GM21423 (cell line): ENCODE measurements at regions not wholly inside any gene's neighbourhood (a gene's known extent, or its start where the extent isn't known, plus 50 kb on each side); places are given as distances from the start of the nearest gene placed in this dataset.

Source experiments
- ATAC-seq: cut with Tn5 transposase; IDR thresholded peaks from one replicate; pipeline ENCODE4 v1.9.1; 2021; ENCODE audit warnings: mild to moderate bottlenecking, moderate library complexity; ENCODE audit not compliant: unreplicated experiment

DNA sequence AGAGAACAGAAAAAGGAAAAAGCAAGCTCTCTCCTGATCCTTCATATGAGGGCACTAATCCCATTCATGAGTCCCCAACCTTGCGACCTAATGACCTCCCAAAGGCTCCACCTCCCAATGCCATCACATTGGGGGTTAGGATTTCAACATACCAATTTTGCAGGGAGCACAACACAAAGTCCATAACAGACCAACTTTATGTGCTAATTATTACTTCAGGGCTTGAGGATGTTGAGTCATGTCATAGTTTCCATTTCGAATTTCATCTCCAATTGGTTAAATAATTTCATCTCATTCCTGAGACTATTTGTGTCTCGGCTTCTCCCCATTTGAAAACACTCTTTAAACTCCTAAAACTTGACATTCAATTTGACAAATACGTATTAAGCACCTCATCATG lies 69.9 kb upstream of the KLF7 start:
- no peak for ATAC-seq

GRCh38 chr2:207236156-207236935 lies 70.6 kb upstream of the KLF7 start:
- no peak for ATAC-seq

DNA sequence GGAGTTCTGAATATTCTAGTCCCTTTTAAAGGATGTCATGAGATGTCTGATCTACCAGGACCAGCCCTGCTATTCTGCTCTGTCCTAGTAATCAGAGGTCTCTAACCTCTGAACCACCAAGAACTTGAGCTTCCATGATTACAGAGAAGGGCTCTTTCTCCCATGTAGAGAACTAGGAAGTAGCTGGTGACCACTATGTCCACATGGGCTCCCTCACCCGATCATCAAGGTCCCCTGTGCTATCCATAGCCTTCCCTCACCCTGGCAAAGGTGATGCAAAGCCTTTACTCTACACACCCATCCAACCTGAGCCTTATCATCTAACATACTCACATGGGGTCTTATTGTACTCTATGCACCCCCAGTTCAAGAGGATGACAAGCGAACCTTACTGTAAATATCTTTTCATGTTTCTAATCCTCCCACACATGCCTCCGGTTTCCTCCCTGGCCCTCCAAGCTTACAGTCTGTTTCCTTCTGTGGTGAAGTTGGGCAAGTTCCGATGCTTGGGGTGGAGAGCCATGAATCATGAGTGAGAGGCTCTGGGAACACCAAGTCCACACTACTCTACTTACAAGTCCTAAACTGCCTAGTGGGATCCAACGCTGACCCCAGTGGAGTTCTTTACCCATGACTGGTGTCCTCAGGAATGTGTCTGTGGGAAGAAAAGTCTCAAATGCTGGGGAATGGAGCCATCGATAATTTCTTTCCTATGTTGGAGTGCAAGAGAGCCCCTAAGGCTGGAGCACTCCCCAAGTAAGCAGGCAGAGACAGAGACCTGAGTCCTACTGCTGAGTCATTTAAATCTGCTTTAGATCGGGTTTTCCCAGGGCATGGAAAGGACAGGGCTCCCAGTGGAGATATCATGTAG lies 73.3 kb upstream of the KLF7 start:
- ATAC-seq: no peak

DNA sequence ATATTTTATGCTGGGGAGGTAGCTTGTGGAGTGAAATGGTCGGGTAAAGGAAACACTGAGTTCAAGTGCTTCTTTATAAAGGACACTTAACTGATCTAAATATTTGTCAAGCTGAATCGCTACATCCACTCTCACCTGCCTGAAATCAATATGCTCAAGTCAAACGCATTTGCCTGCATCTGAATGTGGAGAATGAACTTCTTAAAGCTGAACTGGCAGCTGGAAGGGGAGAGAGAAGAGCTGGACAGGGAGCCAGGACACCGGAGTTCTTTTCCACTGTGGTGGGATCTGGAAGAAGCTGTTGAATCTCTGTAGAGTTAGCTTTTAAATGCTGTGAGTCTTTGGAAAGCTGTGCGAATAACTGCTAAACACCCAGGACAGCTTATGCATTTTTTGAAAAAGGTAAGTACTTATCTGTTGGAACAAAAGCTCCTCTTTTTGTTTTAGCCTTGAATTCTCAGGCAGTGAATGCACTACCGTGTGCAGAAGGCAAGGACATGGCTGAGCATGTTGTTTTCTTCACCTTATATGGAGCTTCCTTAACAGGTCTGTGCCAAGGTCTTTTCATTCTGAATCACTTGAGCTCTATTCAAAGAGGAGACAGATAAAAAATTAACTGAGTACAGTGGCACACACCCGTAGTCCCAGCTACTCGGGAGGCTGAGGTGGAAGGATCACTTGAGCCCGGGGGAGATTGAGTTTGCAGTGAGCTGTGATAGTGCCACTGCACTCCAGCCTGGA lies 74.2 kb upstream of the KLF7 start:
- no peak for ATAC-seq

- ATAC-seq: no peak
These were observed 74.9 kb upstream of the KLF7 start for GRCh38 chr2:207240649-207241048.

GRCh38 chr2:207241198-207241597 lies 75.5 kb upstream of the KLF7 start:
- ATAC-seq: no peak

DNA sequence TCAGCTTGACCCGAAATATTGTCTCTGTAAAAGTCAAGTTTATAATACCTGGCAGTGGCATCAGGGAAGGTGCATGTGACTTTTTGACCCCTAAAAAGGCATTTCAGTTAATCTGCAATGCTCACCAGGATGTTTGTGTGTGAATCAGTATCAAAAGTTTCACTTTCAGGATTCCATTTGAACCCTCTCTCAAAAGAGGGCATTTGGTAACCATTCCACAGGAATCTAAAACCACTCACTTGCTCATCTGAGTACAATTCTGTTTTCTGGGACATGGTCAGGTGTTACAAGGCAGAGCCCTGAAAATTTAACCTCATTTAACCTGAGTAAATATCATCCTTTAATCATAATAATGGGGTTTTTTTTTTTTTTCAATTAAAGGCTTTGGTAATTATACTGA lies 77.9 kb upstream of the KLF7 start:
- ATAC-seq: no peak

DNA sequence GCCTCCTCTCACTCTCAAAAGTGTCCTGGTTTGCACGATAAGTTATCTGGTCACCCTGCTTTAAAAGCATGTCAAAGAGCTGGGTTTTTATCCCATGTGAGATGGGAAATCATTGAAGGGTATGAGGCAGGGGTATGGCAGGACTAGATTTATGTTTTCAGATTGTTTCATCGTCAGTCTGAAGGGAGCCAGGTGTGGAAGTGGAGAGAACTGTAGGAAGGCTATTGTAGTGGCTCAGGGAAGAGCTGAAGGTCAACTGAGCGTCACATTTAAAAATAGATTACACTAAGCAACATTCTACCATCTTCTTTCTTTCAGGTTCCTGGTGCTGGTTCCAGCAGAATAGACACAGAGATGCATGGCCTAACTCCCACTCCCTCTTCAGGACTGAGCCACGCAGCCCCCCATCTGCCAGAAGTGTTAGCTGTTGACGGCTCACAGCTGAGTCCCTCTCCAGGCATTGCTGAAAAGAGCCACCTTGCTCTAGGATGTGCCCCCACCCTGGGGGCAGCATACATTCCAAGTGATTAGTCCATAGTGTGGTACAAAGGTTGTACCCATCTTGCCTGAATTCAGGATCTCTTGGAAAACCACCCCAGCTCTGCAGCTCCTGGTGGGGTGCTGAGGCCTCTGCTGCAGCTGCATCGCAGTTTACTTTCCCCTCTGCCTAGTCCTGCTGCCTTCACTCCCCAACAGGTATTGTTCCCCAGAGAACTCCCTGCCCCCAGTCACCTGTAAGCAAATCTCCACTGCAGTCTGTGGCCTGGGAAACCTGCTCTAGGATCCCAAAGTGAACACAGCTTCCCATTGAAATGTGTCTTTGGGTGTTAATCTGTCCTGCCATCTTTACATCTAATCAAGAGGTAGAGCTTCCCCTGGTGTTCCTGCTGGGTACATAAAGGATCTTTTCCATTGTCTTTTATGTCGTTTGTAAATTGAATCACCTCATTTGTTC lies 79.5 kb upstream of the KLF7 start:
- no peak for ATAC-seq

DNA sequence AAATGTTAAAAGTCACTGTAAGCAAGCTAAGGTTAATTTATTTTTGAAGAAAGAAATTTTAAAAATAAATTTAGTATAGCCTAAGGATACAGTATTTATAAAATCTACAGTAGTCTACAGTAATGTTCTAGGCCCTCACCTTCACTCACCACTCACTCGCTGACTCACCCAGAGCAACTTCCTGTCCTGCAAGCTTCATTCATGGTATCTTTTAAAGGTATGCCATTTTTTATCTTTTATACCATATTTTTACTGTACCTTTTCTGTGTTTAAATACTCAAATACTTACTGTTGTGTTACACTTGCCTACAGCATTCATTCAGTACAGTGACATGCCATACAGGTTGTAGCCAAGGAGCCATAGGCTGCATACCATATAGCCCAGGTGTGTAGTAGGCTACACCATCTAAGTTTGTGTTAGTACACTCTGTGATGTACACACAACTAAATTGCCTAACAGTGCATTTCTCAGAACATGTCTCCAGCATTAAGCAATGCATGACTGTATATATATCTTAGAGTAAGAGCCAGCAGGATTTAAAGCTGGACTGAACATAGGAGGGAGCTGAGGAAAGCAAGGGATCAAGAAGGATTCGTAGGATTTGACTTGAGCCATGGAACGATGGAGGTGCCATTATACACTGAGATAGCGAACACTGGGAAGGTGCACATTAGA lies 83.1 kb upstream of the KLF7 start:
- no peak for ATAC-seq

DNA sequence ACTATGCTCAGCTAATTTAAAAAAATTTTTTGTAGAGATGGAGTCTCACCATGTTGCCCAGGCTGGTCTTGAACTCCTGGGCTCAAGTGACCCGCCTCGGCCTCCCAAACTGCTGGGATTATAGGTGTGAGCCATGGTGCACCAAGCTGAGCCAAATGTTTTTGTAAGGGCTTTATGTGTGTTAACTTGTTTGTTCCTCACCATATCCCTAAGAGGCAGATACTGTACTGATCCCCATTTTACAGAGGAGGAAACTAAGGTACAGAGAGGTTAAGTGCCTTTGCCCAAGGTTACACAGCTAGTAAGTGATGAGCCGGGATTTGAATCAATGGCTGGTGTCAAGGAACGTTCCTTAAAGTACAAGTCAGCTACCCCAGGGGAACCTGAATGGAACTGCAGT lies 85.3 kb upstream of the KLF7 start:
- ATAC-seq: no peak

GRCh38 chr2:207251573-207252192 lies 85.9 kb upstream of the KLF7 start:
- ATAC-seq: no peak

GRCh38 chr2:207252416-207252815 lies 86.7 kb upstream of the KLF7 start:
- ATAC-seq: no peak

- no peak for ATAC-seq
These were observed 87.4 kb upstream of the KLF7 start for GRCh38 chr2:207252979-207253645.

- ATAC-seq: no peak
These were observed 88.1 kb upstream of the KLF7 start for GRCh38 chr2:207253666-207254345.

GRCh38 chr2:207254591-207255464 lies 89.1 kb upstream of the KLF7 start:
- no peak for ATAC-seq

DNA sequence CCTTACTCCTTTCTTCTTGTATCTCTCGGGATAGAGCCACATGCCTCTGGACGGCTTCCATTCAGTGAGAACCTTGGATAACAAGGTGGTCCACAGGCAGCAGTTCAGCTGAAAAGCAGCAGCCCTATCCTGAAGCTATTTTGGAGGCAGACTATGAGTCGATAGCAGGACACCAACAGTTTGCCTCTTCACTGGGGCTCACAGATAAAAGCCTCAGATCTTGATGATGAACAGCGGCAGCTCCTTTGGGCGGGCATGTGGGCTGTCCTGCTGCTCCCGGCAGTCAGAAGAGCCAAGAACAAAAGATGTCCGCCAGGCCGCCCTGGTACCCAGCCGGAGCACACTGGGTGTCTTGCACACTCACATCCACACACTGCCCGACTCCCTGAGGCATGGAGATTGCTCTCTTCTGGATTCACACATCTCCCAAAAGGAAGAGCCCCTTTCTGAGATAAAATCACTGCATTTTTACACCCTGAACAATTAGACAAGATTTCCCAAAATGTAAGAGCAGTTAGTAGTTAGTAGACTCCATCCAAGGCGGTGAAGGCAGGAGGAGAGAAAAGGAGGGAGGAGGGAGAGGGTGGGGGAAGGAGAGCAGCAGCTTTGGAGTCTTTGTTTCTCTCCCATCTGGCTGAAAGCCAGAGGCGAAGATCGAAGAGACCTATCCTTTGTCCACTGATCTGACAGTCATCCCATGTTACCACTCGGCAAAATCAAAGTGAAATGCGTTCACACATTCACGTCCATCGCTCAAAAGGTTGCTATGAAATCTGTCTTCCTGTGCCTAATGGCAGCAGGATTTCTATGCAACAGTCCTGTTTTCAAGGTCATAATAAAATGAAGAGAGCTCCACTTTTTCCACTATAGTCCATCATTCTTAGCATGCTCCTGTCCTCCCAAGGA lies 90.1 kb upstream of the KLF7 start:
- ATAC-seq: no peak
